NCI-H1105 (cell line): ENCODE measurements at regions not wholly inside any gene's neighbourhood (a gene's known extent, or its start where the extent isn't known, plus 50 kb on each side); places are given as distances from the start of the nearest gene placed in this dataset.

Source experiments
- DNase-seq: peaks from one replicate; lab custom pipeline; 2025; lab: John Stamatoyannopoulos, UW

GRCh38 chr2:104321116-104321795 lies 532.7 kb upstream of the POU3F3 start:
- DNase-seq: no peak

DNA sequence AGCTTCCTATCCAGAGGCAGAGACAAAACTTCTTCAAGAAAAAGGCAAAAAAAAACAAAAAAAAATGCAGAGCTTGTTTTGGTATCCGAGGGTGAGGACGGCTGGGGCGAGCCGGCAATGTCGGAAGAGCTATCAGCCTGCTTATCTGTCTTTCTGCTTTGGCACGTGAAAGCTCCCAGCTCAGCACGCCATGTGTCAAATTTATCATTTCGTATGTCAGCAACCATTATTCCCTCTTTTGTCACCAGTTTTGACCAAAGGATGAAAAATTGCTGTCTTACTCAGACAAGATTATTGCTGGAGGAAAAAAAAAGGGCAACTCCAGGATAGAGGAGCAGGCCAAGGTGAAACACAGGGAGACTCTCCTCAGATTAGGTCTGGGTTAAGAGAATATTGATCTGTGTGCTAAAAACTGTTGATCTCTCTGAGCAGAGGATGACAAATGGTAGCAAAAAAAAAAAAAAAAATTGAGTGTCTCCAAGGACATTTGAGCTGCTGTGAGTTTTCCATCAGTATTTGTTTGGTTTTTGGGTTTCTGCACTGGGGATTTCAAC lies 532.0 kb upstream of the POU3F3 start:
- DNase-seq: no peak

- no peak for DNase-seq
Observed at GRCh38 chr2:104332731-104333130, 521.2 kb upstream of the POU3F3 start.

DNA sequence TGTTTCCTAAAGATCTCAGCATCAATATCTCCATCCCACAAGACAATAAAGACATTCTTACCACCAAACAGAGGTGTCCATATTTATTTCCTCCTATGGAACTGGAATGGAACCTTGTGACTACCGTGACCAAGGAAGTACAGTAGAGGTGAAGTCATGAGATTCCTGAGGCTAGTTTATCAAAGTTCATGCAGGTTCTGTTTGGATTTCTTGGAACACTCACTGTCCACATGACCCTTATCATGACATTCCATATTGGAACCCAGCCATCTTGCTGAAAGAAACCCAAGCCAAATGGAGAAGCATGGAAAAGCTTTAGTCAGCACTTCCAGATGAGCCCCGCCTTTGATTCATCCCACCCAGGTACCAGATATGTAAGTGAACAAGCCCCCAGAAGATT lies 516.0 kb upstream of the POU3F3 start:
- DNase-seq: no peak

DNA sequence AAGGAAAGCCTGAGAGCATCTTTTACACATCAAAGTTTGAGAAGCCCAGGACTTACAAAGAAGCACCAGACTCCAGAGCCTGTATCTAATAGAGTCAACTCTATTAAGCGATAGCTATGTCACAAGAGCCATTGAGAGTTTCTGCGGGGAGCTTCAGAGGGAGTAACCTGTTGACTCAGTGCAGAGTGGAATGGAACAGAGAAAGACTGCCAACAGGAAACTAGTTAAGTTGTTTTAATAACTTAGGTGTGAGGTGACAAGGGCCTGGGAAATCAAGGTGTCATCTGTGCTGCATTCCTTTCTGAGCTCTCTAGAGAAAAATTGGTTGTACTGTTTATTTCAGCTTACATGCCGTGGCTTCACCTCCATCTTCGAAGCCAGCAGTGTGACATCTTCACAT lies 513.8 kb upstream of the POU3F3 start:
- DNase-seq: no peak

- no peak for DNase-seq
Observed at GRCh38 chr2:104340879-104341828, 512.8 kb upstream of the POU3F3 start.

DNA sequence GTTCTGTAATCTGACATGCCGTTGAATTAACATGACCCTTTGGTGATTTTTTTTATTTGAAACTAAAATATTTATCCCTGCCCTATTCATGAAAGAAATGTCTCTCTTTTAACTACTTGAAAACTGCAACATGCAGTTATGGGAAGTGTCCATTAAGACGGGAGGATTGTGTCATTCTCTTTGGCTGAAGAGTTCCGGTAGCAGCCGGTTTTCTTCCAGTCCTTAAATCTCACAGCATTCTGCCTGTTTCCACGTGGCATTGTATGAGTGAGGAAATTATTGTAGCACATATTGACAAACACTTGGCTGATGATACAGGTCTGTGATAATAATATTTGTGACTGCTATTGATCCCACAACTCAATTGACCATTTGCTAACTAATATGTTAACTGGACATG lies 509.6 kb upstream of the POU3F3 start:
- DNase-seq: no peak

DNA sequence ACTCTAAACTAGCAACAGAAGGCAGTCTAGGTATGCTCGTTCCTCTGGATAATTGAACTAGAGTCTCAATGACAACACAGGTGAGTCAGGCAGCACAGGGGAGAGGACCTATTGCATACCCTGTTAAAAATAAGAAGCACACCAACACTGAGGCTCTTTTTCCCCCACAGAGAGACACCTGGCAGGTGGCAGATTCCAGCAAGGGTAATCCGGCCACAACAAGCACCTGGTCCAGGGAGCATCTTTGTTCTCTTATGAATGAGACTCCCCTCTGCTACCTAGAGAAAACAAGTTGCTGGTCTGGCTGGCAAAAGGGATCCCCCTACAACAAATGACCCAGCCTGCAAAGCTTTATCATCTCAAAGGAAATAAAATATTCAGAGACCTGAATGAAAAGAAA lies 508.9 kb upstream of the POU3F3 start:
- DNase-seq: no peak

DNA sequence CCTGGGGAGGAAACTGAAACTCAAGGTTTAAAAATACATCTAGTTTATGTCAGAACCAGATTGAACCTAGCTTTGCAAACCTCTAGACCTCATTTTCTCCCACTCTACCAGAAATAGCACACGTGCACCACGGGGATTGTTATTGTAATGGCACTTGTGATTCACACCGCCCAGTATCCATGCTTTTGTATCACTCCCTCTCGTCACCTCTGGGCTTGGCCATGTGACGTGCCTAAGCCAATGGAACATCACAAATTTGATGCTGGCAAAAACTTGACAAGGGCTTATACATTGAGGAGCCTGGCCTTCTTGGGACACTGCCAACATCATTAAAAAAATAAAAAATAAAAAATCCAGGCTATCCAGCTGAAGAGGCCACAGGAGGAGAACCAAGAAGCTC lies 495.8 kb upstream of the POU3F3 start:
- DNase-seq: no peak

DNA sequence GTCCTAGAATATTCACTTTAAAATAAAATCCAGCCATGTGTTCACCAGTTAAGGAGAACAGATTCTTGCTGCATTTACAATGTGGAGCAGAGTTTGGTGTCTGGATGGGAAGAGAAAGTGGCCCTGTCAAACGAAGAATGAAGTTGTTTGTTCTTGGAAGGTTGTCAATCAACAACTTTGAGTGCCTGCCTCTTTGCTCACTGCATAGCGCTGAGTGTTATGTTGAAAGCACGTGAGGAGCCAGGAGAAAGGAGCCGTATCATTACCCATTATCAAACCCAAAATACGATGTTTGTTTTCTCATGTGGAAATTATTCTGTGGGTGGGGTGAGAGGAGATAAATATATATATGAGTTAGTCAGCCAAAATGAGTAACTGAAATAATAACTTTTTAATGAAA lies 492.5 kb upstream of the POU3F3 start:
- DNase-seq: no peak

DNA sequence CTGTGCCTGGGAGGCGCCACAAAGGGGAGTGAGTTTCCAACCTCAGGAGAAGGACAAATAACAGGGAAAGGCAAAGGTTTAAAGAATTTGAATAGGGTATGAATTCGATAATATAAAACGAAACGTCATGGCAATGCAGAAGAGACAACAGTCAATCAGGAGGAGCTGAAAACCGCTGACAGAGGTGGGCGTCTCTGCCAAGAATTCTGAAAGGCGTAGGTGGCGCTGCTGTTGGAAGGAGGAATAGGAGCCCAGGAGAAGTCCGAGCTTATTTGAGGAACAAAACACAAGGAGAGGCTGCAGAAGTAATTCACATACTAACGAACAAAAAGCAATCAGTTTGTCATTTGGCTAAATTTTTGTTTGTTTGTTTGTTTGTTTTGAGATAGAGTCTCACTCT lies 485.8 kb upstream of the POU3F3 start:
- no peak for DNase-seq

DNA sequence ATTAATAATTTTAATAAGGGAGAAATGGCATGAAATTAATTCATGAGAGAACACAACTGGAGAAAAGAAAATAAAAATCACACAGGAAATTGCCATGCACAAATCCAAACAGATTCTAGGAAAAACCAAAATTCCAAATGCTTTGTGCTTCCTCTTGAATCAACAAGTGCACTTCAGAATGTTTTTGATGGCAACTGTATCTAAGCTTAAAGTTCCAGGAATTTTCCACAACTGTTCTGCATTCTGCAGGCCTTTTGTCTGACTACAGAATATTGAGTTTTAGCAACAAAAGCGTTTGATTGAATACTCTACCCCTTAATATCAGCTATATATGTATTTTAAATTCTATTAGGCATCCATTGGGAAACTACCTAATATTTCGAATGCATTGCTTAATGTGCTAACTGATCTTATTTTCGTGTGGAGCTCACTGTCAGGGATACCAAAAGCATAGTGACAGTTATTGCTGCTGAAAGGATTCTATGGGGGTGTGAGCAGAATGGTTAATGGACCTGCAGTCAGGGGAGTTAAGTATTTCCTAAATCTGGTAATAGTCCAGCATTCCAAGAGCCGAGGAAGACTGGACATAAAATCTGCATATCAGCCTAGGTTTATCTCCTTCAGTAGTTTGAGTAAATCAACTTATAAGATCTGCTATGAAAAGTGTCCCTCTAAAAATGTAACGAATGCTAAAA lies 482.7 kb upstream of the POU3F3 start:
- DNase-seq: no peak

GRCh38 chr2:104375206-104375605 lies 478.7 kb upstream of the POU3F3 start:
- no peak for DNase-seq

DNA sequence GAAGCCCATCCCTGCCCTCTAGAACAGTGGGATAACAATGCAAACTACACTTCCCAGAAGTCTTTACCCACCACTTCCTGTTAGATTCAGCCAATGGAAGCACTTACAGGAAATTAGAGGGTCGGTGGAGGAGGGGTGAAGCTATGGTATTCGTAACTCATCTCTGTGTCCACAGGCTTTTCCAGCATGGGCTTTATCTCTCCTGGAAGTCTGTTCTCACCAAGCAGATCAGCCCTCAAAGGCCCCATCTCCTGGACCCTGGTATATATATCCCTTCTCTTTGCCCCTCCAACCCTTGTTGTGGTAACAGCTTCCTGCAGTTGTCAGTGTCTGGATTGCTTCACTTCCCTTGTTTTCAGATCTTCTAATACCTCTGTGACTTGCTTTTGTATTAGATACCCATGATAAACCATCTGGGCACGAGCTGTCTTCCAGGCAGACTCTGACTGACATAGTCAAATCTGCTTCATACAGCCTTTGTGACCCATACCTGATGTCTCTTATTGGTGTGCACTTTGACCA lies 475.0 kb upstream of the POU3F3 start:
- DNase-seq: no peak

GRCh38 chr2:104384961-104385360 lies 469.0 kb upstream of the POU3F3 start:
- no peak for DNase-seq

DNA sequence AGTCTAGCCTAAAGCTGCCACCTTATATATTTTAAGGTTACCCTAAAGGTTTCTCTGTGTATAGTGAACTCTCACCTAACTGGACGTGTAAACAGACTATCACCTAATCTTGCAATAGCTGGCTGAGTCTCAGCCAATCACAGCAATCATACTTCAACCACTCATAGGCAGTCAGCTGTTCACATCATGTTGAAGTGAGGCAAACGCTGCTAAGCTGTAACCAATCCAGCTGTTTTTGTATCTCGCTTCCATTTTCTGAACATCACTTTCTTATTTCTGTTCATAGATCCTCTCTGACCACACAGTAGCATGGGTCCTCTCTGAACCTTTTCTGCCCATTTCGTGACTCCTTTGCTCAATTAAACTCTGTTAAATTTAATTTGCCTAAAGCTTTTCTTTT lies 468.2 kb upstream of the POU3F3 start:
- no peak for DNase-seq

DNA sequence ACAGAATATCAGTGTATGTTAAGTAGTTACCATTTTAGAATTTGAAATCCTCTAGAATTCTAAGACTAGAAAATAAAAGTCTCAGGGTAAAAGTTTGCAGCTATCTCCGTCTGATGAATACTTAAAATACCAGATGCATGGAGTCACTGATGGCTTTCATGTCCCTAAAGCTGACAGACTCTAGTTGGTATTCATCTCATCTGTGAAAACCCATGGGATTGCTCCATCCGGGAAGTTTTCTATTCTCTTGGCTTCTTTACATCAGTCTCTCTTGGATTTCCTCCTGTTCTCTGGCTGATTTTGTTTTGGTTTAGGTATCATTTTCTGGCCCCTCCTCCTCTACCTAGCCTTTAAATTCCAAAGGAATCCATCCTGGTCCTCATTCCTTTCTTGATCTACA lies 465.6 kb upstream of the POU3F3 start:
- no peak for DNase-seq

DNA sequence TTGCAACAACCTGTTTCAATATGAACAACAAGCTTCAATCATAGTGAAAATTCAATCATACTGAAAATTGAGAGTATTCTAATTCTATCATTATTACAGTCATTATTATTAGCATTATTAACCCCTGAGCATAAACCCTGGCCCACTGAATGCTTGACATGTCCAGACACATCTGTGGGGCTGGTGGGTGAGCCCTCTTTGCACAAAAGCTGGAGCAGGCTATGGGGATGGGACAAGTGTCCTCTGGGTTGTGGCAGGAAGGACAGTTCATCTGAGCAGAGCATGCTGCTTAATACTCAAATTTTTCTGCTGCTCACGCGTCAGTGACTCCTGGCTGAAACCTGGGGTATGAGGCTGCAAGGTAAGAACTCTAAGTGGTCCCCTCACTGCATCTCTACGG lies 451.1 kb upstream of the POU3F3 start:
- no peak for DNase-seq

GRCh38 chr2:104404526-104404925 lies 449.4 kb upstream of the POU3F3 start:
- DNase-seq: no peak

GRCh38 chr2:104405623-104406022 lies 448.3 kb upstream of the POU3F3 start:
- no peak for DNase-seq

DNA sequence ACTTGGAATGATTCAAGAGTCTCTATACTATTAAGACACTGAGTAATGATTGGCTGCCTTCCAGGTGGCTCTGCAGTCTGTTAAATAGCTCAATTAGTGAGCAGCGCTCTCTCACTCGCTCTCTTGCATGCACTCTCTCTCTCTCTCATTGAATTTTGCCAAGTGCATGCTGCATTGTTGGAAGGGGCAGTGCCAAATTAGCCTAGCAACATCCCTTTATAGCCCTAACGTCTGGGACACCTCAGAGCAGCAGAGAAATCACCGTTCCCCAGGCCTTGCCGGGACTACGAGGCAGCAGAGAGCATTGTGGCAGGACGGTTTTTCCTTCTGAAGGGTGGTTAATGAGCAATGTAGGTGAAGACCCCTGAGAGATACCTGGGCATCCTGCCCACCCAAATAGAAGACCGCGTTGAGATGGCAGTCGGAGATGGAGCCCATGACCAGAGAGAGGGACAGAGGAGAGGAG lies 447.6 kb upstream of the POU3F3 start:
- peak; percentile 87 for DNase-seq

DNA sequence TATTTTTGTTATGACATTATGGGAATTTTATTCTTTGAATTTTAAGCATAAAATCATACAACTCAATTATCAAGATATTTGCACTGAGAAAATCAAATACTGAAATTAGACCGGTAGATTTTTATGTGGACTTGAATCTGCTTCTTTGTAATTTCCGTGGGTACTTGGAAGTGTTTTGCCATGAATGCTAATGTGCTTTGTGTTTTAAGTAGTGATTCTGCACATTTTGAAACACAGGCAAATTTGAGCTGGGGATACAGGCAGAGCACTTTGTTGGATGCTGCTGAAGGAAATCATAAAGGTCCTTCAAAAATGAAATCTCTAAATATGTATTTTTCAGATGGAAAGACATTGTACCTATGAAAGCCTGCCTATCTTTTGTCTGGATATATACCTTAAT lies 446.3 kb upstream of the POU3F3 start:
- DNase-seq: no peak
